ENCODE measurements at regions not wholly inside any gene's neighbourhood (a gene's known extent, or its start where the extent isn't known, plus 50 kb on each side); places are given as distances from the start of the nearest gene placed in this dataset.

- Histone ChIP-seq H4K91ac (ENCODE audit: insufficient read length, low read depth, low read length) (no peak overlapping the region), H3K9me3 (ENCODE audit: control insufficient read depth, low read depth, low read length) (no peaks in the 10 kb centered on the region), H4K8ac (replicated peaks; ENCODE audit: insufficient read length, low read depth, low read length) (no peak overlapping the region), H3K27me3 (ENCODE audit: insufficient read depth, low read length) (no peaks in the 10 kb centered on the region), H3K23me2 (ENCODE audit: insufficient read length, low read depth, low read length, poor library complexity, severe bottlenecking) (no peaks in the 10 kb centered on the region), H2BK20ac (ENCODE audit: low read depth, low read length, poor library complexity, severe bottlenecking) (no peak overlapping the region), H3K9ac (ENCODE audit: extremely low read depth, insufficient read length, low read length) (no peak overlapping the region), H3K56ac (ENCODE audit: insufficient read length, low read depth, low read length) (no peak overlapping the region), H3K79me2 (ENCODE audit: insufficient read depth, low read length) (no peaks in the 10 kb centered on the region), H2BK15ac (ENCODE audit: low read depth, low read length) (no peak overlapping the region), H3K27ac (ENCODE audit: insufficient read length, low read depth, low read length) (no peak overlapping the region), H2BK120ac (ENCODE audit: low read depth, low read length, poor library complexity, severe bottlenecking) (no peak overlapping the region), H3K79me1 (ENCODE audit: insufficient read depth, low read depth, low read length, poor library complexity, severe bottlenecking) (no peaks in the 10 kb centered on the region), H4K5ac (ENCODE audit: insufficient read length, low read depth, low read length) (no peak overlapping the region), H2AFZ (ENCODE audit: low read length) (no peak overlapping the region), H2AK5ac (ENCODE audit: insufficient read length, low read length) (no peak overlapping the region), H4K20me1 (ENCODE audit: control insufficient read depth, insufficient read depth, insufficient read length) (no peaks in the 10 kb centered on the region), H3K23ac (ENCODE audit: insufficient read length, low read depth, low read length) (no peak overlapping the region), H3T11ph (ENCODE audit: low read length) (no peak overlapping the region), H3K14ac (ENCODE audit: insufficient read depth, low read length) (no peak overlapping the region), H2BK5ac (ENCODE audit: insufficient read length, low read length) (no peak overlapping the region), H2BK12ac (ENCODE audit: insufficient read length, low read depth, low read length) (no peak overlapping the region), H3K18ac (ENCODE audit: insufficient read length, low read depth, low read length) (no peak overlapping the region), H3K4me2 (ENCODE audit: insufficient read depth, insufficient read length, low read length) (no peak overlapping the region), H3K4ac (ENCODE audit: low read depth, low read length) (no peak overlapping the region), H3K4me1 (ENCODE audit: insufficient read depth, low read length) (no peaks in the 10 kb centered on the region)
- Mint-ChIP-seq H3K9me3 (no peaks in the 10 kb centered on the region; a peak in 1 of 5 replicates), H3K27me3 (ENCODE audit: low read depth) (no peaks in the 10 kb centered on the region), H3K4me3 (no peak overlapping the region), H3K4me1 (peaks cover 4 to 6% of the 10 kb centered on the region in 2 experiments; a peak in 3 of 4 replicates), H3K36me3 (ENCODE audit: insufficient read depth in 1 of 3, low read depth in 3 of 3) (no peaks in the 10 kb centered on the region; a peak in 1 of 7 replicates), H3K27ac (no peak overlapping the region)
- DNase-seq = no peak
- TF ChIP-seq CTCF (conservative IDR thresholded peaks at IDR 0.05) = no peak
Measured at GRCh38 chr18:42640160-42640559, 475.3 kb downstream of the RIT2 start.
